Uterus (tissue), 2 donors: ENCODE measurements at regions not wholly inside any gene's neighbourhood (a gene's known extent, or its start where the extent isn't known, plus 50 kb on each side); places are given as distances from the start of the nearest gene placed in this dataset.

Source experiments
- CTCF ChIP-seq, 4 experiments: fragments of 200-600 bp in 2 of 4; fragments of 450-650 bp in 2 of 4; sonication (generic) in 2 of 4; IDR thresholded peaks; one replicate each; pipeline ENCODE4 v1.5.1; 2016 to 2019; ENCODE audit warnings: antibody characterized with exemption in 4 of 4, mild to moderate bottlenecking in 2 of 4, moderate library complexity in 1 of 4
- POLR2A ChIP-seq, 2 donors: fragments of 450-650 bp; IDR thresholded peaks; one replicate each; pipeline ENCODE4 v1.6.1; 2016; ENCODE audit warnings: antibody characterized with exemption in 2 of 2, mild to moderate bottlenecking in 1 of 2, moderate library complexity in 1 of 2

DNA sequence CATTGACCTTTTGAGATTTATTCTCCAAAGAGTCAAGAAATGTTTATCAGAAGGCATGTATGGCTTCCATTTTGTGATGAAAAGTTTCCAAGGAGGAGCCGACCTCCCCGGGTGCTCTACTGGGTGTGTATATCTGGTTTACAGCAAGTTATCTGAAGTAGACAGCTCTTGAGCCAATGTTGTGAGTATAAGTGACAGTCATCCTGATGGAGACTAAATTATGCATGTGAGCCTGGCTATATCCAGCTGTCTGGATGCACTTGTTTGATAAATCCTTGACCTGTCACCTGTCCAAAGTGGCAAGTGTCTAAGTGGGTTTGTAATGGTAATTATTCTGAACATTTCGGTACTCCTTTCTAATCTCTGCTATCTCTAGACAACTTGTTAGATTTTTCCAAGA is 142.2 kb downstream of the NR2F2 start:
- TF ChIP-seq POLR2A (IDR thresholded peaks at IDR 0.05) = no peak
- no peak for TF ChIP-seq CTCF (IDR thresholded peaks at IDR 0.05)
